Astrocyte (in vitro differentiated cells and primary cell): ENCODE measurements at regions not wholly inside any gene's neighbourhood (a gene's known extent, or its start where the extent isn't known, plus 50 kb on each side); places are given as distances from the start of the nearest gene placed in this dataset.

Source experiments
- CTCF ChIP-seq: IDR thresholded peaks from 2 replicates; pipeline ENCODE4 v1.5.1; 2011; ENCODE audit warnings: low read depth, mild to moderate bottlenecking, inconsistent platforms, low read length, moderate library complexity; ENCODE audit not compliant: insufficient read depth
- EZH2 ChIP-seq: IDR thresholded peaks from 2 replicates; pipeline ENCODE4 v1.6.1; 2012; ENCODE audit warnings: mild to moderate bottlenecking, low read length, inconsistent platforms; ENCODE audit not compliant: insufficient read depth

- TF ChIP-seq CTCF (no peak), EZH2 (no peak)
These were observed 325.3 kb downstream of the GJA1 start for GRCh38 chr6:121760745-121761144.
